Neural cell (in vitro differentiated cells): ENCODE measurements at regions not wholly inside any gene's neighbourhood (a gene's known extent, or its start where the extent isn't known, plus 50 kb on each side); places are given as distances from the start of the nearest gene placed in this dataset.

ENCODE experiments used
- H2AFZ ChIP-seq: fragments of 200-600, 300-800 bp; sonication (generic), shearing (Covaris generic); 2 replicates; pipeline ENCODE4 v1.6.0; 2014; ENCODE audit warnings: low read depth, mild to moderate bottlenecking, antibody characterized with exemption, low read length, moderate library complexity
- H3F3A ChIP-seq: fragments of 200-600 bp; shearing (Covaris generic); 2 replicates; pipeline ENCODE4 v1.6.1; 2016; ENCODE audit warnings: mild to moderate bottlenecking, moderate library complexity, mixed read lengths, antibody characterized with exemption, low read length; ENCODE audit not compliant: insufficient read depth, poor library complexity, severe bottlenecking
- H3K27ac ChIP-seq: fragments of 200-600, 300-800 bp; sonication (generic), shearing (Covaris generic); 2 replicates; pipeline ENCODE4 v1.5.1; 2014; ENCODE audit warnings: mild to moderate bottlenecking, low read length, moderate library complexity
- H3K27me3 ChIP-seq: fragments of 300-800, 200-600 bp; sonication (generic), shearing (Covaris generic); 2 replicates; pipeline ENCODE4 v1.6.0; 2014; ENCODE audit warnings: mild to moderate bottlenecking, low read depth, low read length, moderate library complexity; ENCODE audit not compliant: insufficient read depth
- H3K36me3 ChIP-seq: fragments of 300-800, 200-600 bp; sonication (generic), shearing (Covaris generic); 2 replicates; pipeline ENCODE4 v1.5.1; 2014; ENCODE audit warnings: mild to moderate bottlenecking, antibody characterized with exemption, low read length, moderate library complexity; ENCODE audit not compliant: insufficient read depth
- H3K4me2 ChIP-seq: fragments of 300-800, 200-600 bp; sonication (generic), shearing (Covaris generic); 2 replicates; pipeline ENCODE4 v1.6.0; 2014; ENCODE audit warnings: mild to moderate bottlenecking, low read length
- H3K4me3 ChIP-seq: fragments of 300-800, 200-600 bp; sonication (generic), shearing (Covaris generic); 2 replicates; pipeline ENCODE4 v1.5.1; 2014; ENCODE audit warnings: mild to moderate bottlenecking, low read length, moderate library complexity
- H3K79me2 ChIP-seq: fragments of 200-600 bp; shearing (Covaris generic); replicated peaks from 2 replicates; pipeline ENCODE4 v1.6.0; 2014; ENCODE audit warnings: mild to moderate bottlenecking, low read length, moderate library complexity; ENCODE audit not compliant: insufficient read depth
- H3K9ac ChIP-seq: fragments of 300-800, 200-600 bp; sonication (generic), shearing (Covaris generic); 2 replicates; pipeline ENCODE4 v1.6.1; 2016; ENCODE audit warnings: mild to moderate bottlenecking, low read length, mixed read lengths
- H3K9me2 ChIP-seq: fragments of 200-600 bp; shearing (Covaris generic); 2 replicates; pipeline ENCODE4 v1.6.1; 2016; ENCODE audit warnings: mild to moderate bottlenecking, low read length, mixed read lengths; ENCODE audit not compliant: insufficient read depth
- H3K9me3 ChIP-seq: fragments of 200-600, 300-800 bp; sonication (generic), shearing (Covaris generic); 2 replicates; pipeline ENCODE4 v1.6.1; 2016; ENCODE audit warnings: mild to moderate bottlenecking, mixed run types, low read length, moderate library complexity, mixed read lengths
- H4K20me1 ChIP-seq: fragments of 200-600 bp; shearing (Covaris generic); 2 replicates; pipeline ENCODE4 v1.6.1; 2016; ENCODE audit warnings: mild to moderate bottlenecking, mixed run types; ENCODE audit not compliant: insufficient read depth
- EP300 ChIP-seq: fragments of 450-650 bp; conservative IDR thresholded peaks from 2 replicates; pipeline ENCODE4 v1.6.1; 2014; ENCODE audit warnings: antibody characterized with exemption, mild to moderate bottlenecking, moderate library complexity; ENCODE audit not compliant: poor library complexity, severe bottlenecking
- EZH2 ChIP-seq: fragments of 200-600, 300-800 bp; shearing (Covaris generic), sonication (generic); IDR thresholded peaks from 2 replicates; pipeline ENCODE4 v1.6.1; 2014; ENCODE audit warnings: antibody characterized with exemption, low read length, borderline replicate concordance, mild to moderate bottlenecking; ENCODE audit not compliant: insufficient read depth, poor library complexity, severe bottlenecking
- MXI1 ChIP-seq: fragments of 450-650 bp; conservative IDR thresholded peaks from 2 replicates; pipeline ENCODE4 v1.6.1; 2014; ENCODE audit warnings: antibody characterized with exemption, mild to moderate bottlenecking; ENCODE audit not compliant: poor library complexity, severe bottlenecking
- POLR2AphosphoS5 ChIP-seq: IDR thresholded peaks from 2 replicates; pipeline ENCODE4 v1.6.1; 2012
- RAD21 ChIP-seq: fragments of 450-650 bp; conservative IDR thresholded peaks from 2 replicates; pipeline ENCODE4 v1.6.1; 2014; ENCODE audit warnings: antibody characterized with exemption, mild to moderate bottlenecking, moderate library complexity
- SMC3 ChIP-seq: fragments of 450-650 bp; conservative IDR thresholded peaks from 2 replicates; pipeline ENCODE4 v1.6.1; 2014; ENCODE audit warnings: antibody characterized with exemption, mild to moderate bottlenecking, moderate library complexity; ENCODE audit not compliant: poor library complexity
- TAF1 ChIP-seq: IDR thresholded peaks from 2 replicates; pipeline ENCODE4 v1.6.1; 2012; ENCODE audit warnings: low read depth
- TF ChIP-seq, protein P1 (sequence below): IDR thresholded peaks from 2 replicates; pipeline ENCODE4 v1.6.1; 2012; ENCODE audit warnings: borderline replicate concordance
- TF ChIP-seq, protein P2 (sequence below): fragments of 450-650 bp; IDR thresholded peaks from 2 replicates; pipeline ENCODE4 v1.5.1; 2014; ENCODE audit warnings: antibody characterized with exemption, mild to moderate bottlenecking, moderate library complexity; ENCODE audit not compliant: poor library complexity, severe bottlenecking

DNA sequence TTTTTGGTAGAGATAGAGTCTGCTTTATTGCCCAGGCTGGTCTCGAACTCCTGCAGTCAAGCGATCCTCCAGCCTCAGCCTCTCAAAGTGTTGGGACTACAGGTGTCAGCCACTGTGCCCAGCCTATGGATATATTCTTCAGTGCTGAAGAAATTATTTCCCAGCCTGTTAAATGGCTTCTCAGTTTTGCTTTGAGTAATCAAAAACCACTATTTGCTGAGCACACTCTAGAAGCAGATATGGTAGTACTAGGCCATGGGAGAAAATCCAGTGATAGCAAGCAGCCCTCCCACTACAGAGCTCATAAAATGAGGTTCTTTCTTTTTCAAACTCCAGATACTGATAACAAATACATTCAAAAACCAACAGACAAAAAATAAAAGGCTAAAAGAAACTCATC lies 80.6 kb upstream of the CLDN10 start:
- no peaks in the 10 kb centered on the region for H3K36me3 ChIP-seq
- H4K20me1 ChIP-seq: no peaks in the 10 kb centered on the region
- no peak overlapping the region for H3K4me2 ChIP-seq
- H3K27me3 ChIP-seq: no peaks in the 10 kb centered on the region
- H3K79me2 ChIP-seq: no peaks in the 10 kb centered on the region
- no peaks in the 10 kb centered on the region for H3K9me2 ChIP-seq
- H3K27ac ChIP-seq: no peak overlapping the region
- no peaks in the 10 kb centered on the region for H3F3A ChIP-seq
- TF ChIP-seq EP300: no peak
- TF ChIP-seq, protein P1, sequence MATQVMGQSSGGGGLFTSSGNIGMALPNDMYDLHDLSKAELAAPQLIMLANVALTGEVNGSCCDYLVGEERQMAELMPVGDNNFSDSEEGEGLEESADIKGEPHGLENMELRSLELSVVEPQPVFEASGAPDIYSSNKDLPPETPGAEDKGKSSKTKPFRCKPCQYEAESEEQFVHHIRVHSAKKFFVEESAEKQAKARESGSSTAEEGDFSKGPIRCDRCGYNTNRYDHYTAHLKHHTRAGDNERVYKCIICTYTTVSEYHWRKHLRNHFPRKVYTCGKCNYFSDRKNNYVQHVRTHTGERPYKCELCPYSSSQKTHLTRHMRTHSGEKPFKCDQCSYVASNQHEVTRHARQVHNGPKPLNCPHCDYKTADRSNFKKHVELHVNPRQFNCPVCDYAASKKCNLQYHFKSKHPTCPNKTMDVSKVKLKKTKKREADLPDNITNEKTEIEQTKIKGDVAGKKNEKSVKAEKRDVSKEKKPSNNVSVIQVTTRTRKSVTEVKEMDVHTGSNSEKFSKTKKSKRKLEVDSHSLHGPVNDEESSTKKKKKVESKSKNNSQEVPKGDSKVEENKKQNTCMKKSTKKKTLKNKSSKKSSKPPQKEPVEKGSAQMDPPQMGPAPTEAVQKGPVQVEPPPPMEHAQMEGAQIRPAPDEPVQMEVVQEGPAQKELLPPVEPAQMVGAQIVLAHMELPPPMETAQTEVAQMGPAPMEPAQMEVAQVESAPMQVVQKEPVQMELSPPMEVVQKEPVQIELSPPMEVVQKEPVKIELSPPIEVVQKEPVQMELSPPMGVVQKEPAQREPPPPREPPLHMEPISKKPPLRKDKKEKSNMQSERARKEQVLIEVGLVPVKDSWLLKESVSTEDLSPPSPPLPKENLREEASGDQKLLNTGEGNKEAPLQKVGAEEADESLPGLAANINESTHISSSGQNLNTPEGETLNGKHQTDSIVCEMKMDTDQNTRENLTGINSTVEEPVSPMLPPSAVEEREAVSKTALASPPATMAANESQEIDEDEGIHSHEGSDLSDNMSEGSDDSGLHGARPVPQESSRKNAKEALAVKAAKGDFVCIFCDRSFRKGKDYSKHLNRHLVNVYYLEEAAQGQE: no peak
- TF ChIP-seq MXI1: no peak
- no peak for TF ChIP-seq RAD21
- TF ChIP-seq, protein P2, sequence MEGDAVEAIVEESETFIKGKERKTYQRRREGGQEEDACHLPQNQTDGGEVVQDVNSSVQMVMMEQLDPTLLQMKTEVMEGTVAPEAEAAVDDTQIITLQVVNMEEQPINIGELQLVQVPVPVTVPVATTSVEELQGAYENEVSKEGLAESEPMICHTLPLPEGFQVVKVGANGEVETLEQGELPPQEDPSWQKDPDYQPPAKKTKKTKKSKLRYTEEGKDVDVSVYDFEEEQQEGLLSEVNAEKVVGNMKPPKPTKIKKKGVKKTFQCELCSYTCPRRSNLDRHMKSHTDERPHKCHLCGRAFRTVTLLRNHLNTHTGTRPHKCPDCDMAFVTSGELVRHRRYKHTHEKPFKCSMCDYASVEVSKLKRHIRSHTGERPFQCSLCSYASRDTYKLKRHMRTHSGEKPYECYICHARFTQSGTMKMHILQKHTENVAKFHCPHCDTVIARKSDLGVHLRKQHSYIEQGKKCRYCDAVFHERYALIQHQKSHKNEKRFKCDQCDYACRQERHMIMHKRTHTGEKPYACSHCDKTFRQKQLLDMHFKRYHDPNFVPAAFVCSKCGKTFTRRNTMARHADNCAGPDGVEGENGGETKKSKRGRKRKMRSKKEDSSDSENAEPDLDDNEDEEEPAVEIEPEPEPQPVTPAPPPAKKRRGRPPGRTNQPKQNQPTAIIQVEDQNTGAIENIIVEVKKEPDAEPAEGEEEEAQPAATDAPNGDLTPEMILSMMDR: no peak
- TF ChIP-seq POLR2AphosphoS5: no peak
- TF ChIP-seq EZH2: no peak
- no peak for TF ChIP-seq SMC3
- TF ChIP-seq TAF1: no peak
- H3K9me3 ChIP-seq: no peaks in the 10 kb centered on the region
- no peak overlapping the region for H3K9ac ChIP-seq
- no peak overlapping the region for H3K4me3 ChIP-seq
- no peak overlapping the region for H2AFZ ChIP-seq

DNA sequence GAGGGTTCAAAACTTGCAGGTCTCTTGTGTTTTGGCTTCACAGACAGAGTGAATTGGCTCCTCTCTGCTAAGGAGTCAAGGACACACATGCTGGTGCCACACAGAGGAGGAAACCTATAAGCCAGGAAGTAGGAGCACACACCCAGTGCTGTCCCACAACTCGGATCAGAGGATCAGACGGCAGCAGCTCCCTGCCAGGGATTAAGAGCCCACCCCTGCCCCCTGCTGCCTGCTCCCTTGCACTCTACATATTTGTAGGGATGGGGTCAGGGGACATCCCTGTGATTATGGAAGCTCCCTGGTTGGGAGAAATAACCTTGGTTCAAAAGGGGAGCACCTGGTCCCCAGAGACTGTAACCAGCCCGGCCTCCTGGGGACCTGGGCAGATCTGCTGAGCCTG lies 77.5 kb upstream of the CLDN10 start:
- H3K79me2 ChIP-seq: no peaks in the 10 kb centered on the region
- H3K4me2 ChIP-seq: no peak overlapping the region
- H3K9me2 ChIP-seq: no peaks in the 10 kb centered on the region
- no peak overlapping the region for H2AFZ ChIP-seq
- H4K20me1 ChIP-seq: no peaks in the 10 kb centered on the region
- H3F3A ChIP-seq: no peaks in the 10 kb centered on the region
- no peaks in the 10 kb centered on the region for H3K36me3 ChIP-seq
- no peaks in the 10 kb centered on the region for H3K9me3 ChIP-seq
- H3K27ac ChIP-seq: no peak overlapping the region
- no peak overlapping the region for H3K4me3 ChIP-seq
- TF ChIP-seq, protein P1: no peak
- TF ChIP-seq, protein P2: no peak
- no peak for TF ChIP-seq SMC3
- TF ChIP-seq TAF1: no peak
- no peak for TF ChIP-seq EP300
- no peak for TF ChIP-seq RAD21
- no peak for TF ChIP-seq POLR2AphosphoS5
- H3K9ac ChIP-seq: no peak overlapping the region
- no peaks in the 10 kb centered on the region for H3K27me3 ChIP-seq
